GM23248 (cell line): ENCODE measurements at regions not wholly inside any gene's neighbourhood (a gene's known extent, or its start where the extent isn't known, plus 50 kb on each side); places are given as distances from the start of the nearest gene placed in this dataset.

Source experiments
- EZH2 ChIP-seq: fragments of 200-600 bp; sonication (generic); IDR thresholded peaks from 2 replicates; pipeline ENCODE4 v1.6.1; 2018; ENCODE audit warnings: antibody characterized with exemption, mild to moderate bottlenecking; ENCODE audit not compliant: insufficient read depth, poor library complexity, severe bottlenecking
- EZH2phosphoT487 ChIP-seq: fragments of 200-600 bp; sonication (generic); IDR thresholded peaks from 2 replicates; pipeline ENCODE4 v1.6.1; 2018; ENCODE audit warnings: antibody characterized with exemption, moderate library complexity, mild to moderate bottlenecking, low read depth; ENCODE audit not compliant: insufficient read depth

GRCh38 chr2:234684466-234684865 lies 187.6 kb upstream of the ARL4C start:
- no peak for TF ChIP-seq EZH2
- no peak for TF ChIP-seq EZH2phosphoT487
